CD14-positive monocyte (primary cell): ENCODE measurements at regions not wholly inside any gene's neighbourhood (a gene's known extent, or its start where the extent isn't known, plus 50 kb on each side); places are given as distances from the start of the nearest gene placed in this dataset.

ENCODE experiments used
- DNase-seq, 3 donors: peaks; one replicate each; pipeline ENCODE4 v3.0.0-alpha.2; 2011 to 2022
- H2AFZ ChIP-seq: 2 replicates; pipeline ENCODE4 v1.6.0; 2012; ENCODE audit warnings: mild to moderate bottlenecking, low read depth, low read length, inconsistent platforms; ENCODE audit not compliant: insufficient read depth, poor library complexity, severe bottlenecking
- H3K27ac ChIP-seq, 2 donors: 1 replicate in 1 of 2; 2 replicates in 1 of 2; pipeline ENCODE4 v1.5.1; 2012 to 2013; ENCODE audit warnings: low read length in 2 of 2, control low read depth in 1 of 2, inconsistent platforms in 1 of 2, low read depth in 1 of 2, mild to moderate bottlenecking in 1 of 2
- H3K27me3 ChIP-seq, 2 donors: one replicate each; pipeline versions ENCODE4 v1.6.0 to v1.6.1; 2011 to 2013; ENCODE audit warnings: low read length in 2 of 2; ENCODE audit not compliant: control insufficient read depth in 2 of 2, insufficient read depth in 2 of 2
- H3K36me3 ChIP-seq, 2 donors: replicated peaks in 1 of 2; 1 replicate in 1 of 2; 2 replicates in 1 of 2; pipeline versions ENCODE4 v1.5.1 to v1.6.1; 2012 to 2013; ENCODE audit warnings: low read length in 2 of 2, control low read depth in 1 of 2, inconsistent platforms in 1 of 2, mild to moderate bottlenecking in 1 of 2; ENCODE audit not compliant: insufficient read depth in 2 of 2, control insufficient read depth in 1 of 2
- H3K4me1 ChIP-seq, 2 donors: 1 replicate in 1 of 2; 2 replicates in 1 of 2; pipeline versions ENCODE4 v1.5.1 to v1.6.1; 2012 to 2013; ENCODE audit warnings: low read length in 2 of 2, control low read depth in 1 of 2, inconsistent platforms in 1 of 2, mild to moderate bottlenecking in 1 of 2, moderate library complexity in 1 of 2; ENCODE audit not compliant: insufficient read depth in 2 of 2, control insufficient read depth in 1 of 2
- H3K4me2 ChIP-seq: replicated peaks from 2 replicates; pipeline ENCODE3; 2012; ENCODE audit warnings: low read length, moderate library complexity, mild to moderate bottlenecking; ENCODE audit not compliant: poor library complexity, severe bottlenecking; ENCODE audit errors: extremely low read depth
- H3K4me3 ChIP-seq, 3 experiments: fragments of 200-600 bp in 1 of 3; sonication (generic) in 1 of 3; replicated peaks in 1 of 3; 1 replicate in 2 of 3; 2 replicates in 1 of 3; pipeline ENCODE4 v1.5.1; 2011 to 2013; ENCODE audit warnings: low read length in 3 of 3, mild to moderate bottlenecking in 3 of 3, control low read depth in 2 of 3, low read depth in 2 of 3, inconsistent platforms in 1 of 3, moderate library complexity in 1 of 3
- H3K79me2 ChIP-seq: 2 replicates; pipeline ENCODE4 v1.6.0; 2012; ENCODE audit warnings: mild to moderate bottlenecking, control low read depth, inconsistent platforms, low read length, moderate library complexity; ENCODE audit not compliant: insufficient read depth
- H3K9ac ChIP-seq: 2 replicates; pipeline ENCODE4 v1.6.0; 2017; ENCODE audit warnings: low read length, mild to moderate bottlenecking; ENCODE audit not compliant: insufficient read depth, poor library complexity, severe bottlenecking
- H3K9me3 ChIP-seq, 2 donors: replicated peaks in 1 of 2; 1 replicate in 1 of 2; 2 replicates in 1 of 2; pipeline versions ENCODE4 v1.5.1 to v1.6.1; 2012 to 2013; ENCODE audit warnings: low read length in 2 of 2, control low read depth in 1 of 2; ENCODE audit not compliant: control insufficient read depth in 1 of 2, insufficient read depth in 1 of 2
- H4K20me1 ChIP-seq: 2 replicates; pipeline ENCODE4 v1.6.0; 2012; ENCODE audit warnings: mild to moderate bottlenecking, low read length, control low read depth, moderate library complexity; ENCODE audit not compliant: insufficient read depth
- H3K27ac Mint-ChIP-seq, 7 donors: one replicate each; pipeline ENCODE4 v1.8.0; 2020; ENCODE audit warnings: mild to moderate bottlenecking in 7 of 7, mixed read lengths in 7 of 7, moderate library complexity in 6 of 7, inconsistent platforms in 2 of 7
- H3K27me3 Mint-ChIP-seq, 3 donors: one replicate each; pipeline ENCODE4 v1.8.0; 2021 to 2022; ENCODE audit warnings: low read depth in 3 of 3, mild to moderate bottlenecking in 3 of 3, mixed read lengths in 3 of 3, moderate library complexity in 3 of 3, inconsistent platforms in 1 of 3
- H3K36me3 Mint-ChIP-seq, 2 donors: one replicate each; pipeline ENCODE4 v1.8.0; 2020; ENCODE audit warnings: mixed read lengths in 2 of 2, inconsistent platforms in 1 of 2, mild to moderate bottlenecking in 1 of 2
- H3K4me1 Mint-ChIP-seq: one replicate; pipeline ENCODE4 v1.8.0; 2020; ENCODE audit warnings: mild to moderate bottlenecking, mixed read lengths
- H3K4me3 Mint-ChIP-seq, 2 donors: one replicate each; pipeline ENCODE4 v1.8.0; 2020; ENCODE audit warnings: mild to moderate bottlenecking in 2 of 2, mixed read lengths in 2 of 2, moderate library complexity in 1 of 2
- H3K9me3 Mint-ChIP-seq, 7 donors: one replicate each; pipeline ENCODE4 v1.8.0; 2020 to 2022; ENCODE audit warnings: mixed read lengths in 7 of 7, mild to moderate bottlenecking in 6 of 7, moderate library complexity in 6 of 7, inconsistent platforms in 2 of 7
- WGBS: methylation state at CpG from one replicate; pipeline ENCODE4 v1.1.5; 2013; ENCODE audit warnings: missing lambda C conversion rate; ENCODE audit not compliant: insufficient coverage; 5-methylcytosine and 5-hydroxymethylcytosine counted together
- intact Hi-C, 2 donors: fragments of 100-400 bp; cut with micrococcal nuclease; formaldehyde crosslinking; loops; one replicate each; pipeline versions ENCODE4 v1.15.0 to v1.15.1; 2023
- TF ChIP-seq, protein P1 (sequence below): fragments of 200-600 bp; IDR thresholded peaks from one replicate; pipeline ENCODE4 v1.8.0; 2022; ENCODE audit warnings: antibody characterized with exemption, mild to moderate bottlenecking

DNA sequence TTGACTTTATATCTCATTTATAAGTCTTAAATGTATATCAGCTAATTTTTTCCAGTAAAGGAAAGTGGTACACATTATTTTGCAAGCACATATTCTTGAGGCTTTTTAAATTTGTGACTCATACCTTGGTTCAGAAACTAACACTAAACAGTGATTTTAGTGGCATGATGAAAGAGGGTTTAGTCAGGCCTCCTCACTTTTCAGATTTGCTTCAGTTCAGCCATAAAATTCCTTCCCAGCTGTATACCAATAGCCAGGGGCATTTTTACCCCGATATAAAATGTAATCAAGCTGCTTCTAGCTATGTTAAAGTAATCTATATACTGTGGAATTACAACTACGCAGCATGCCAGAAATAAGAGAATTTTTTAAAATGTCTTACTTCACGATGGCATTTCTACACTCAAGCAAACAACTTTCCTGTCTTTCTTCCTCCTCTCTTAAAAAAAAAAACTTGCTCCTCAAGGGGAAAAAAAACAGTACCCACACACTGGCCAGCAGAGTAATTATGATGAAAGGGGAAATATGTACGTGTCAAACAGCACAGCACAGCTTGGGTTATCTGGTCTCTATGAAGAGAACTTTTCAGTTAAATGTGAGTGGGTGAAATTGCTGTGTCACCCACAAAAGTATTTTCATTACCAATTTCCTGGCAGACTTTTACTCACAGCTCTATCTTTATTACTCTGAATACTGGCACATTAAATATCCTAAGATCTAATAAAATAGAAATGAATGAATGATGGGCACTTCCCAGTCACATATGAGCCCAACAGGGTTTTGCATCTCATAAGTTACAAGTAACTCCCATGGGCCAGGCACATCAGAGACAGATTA lies 244.8 kb upstream of the TENT5A start:
- peak overlapping the region in 6 of 7 donors; percentile 32 to 79 (median 73) for H3K27ac Mint-ChIP-seq
- DNase-seq: peak in 2 of 3 donors; percentile 40 to 41
- peak overlapping the region in 1 of 2 donors; percentile 59 for H3K27ac ChIP-seq
- H3K4me1 Mint-ChIP-seq: peaks cover 14% of the 10 kb centered on the region
- peak overlapping the region; percentile 13 for H2AFZ ChIP-seq
- no peak overlapping the region for H3K4me3 Mint-ChIP-seq
- no peaks in the 10 kb centered on the region for H3K36me3 ChIP-seq
- H3K9me3 Mint-ChIP-seq: no peaks in the 10 kb centered on the region
- no peak overlapping the region for H3K9ac ChIP-seq
- no peaks in the 10 kb centered on the region for H3K79me2 ChIP-seq
- H4K20me1 ChIP-seq: no peaks in the 10 kb centered on the region
- no peaks in the 10 kb centered on the region for H3K36me3 Mint-ChIP-seq
- no peak overlapping the region for H3K4me2 ChIP-seq
- peaks cover 11 to 17% of the 10 kb centered on the region in 2 donors for H3K4me1 ChIP-seq
- H3K27me3 Mint-ChIP-seq: no peaks in the 10 kb centered on the region
- no peak overlapping the region for H3K4me3 ChIP-seq
- H3K27me3 ChIP-seq: no peaks in the 10 kb centered on the region
- no peaks in the 10 kb centered on the region for H3K9me3 ChIP-seq
- WGBS: no CpG with 5 or more reads among the region's 4 CpGs
- intact Hi-C loops: no loop called here
- TF ChIP-seq, protein P1, sequence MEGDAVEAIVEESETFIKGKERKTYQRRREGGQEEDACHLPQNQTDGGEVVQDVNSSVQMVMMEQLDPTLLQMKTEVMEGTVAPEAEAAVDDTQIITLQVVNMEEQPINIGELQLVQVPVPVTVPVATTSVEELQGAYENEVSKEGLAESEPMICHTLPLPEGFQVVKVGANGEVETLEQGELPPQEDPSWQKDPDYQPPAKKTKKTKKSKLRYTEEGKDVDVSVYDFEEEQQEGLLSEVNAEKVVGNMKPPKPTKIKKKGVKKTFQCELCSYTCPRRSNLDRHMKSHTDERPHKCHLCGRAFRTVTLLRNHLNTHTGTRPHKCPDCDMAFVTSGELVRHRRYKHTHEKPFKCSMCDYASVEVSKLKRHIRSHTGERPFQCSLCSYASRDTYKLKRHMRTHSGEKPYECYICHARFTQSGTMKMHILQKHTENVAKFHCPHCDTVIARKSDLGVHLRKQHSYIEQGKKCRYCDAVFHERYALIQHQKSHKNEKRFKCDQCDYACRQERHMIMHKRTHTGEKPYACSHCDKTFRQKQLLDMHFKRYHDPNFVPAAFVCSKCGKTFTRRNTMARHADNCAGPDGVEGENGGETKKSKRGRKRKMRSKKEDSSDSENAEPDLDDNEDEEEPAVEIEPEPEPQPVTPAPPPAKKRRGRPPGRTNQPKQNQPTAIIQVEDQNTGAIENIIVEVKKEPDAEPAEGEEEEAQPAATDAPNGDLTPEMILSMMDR: no peak

- TF ChIP-seq, protein P1: no peak
- no peaks in the 10 kb centered on the region for H4K20me1 ChIP-seq
- H2AFZ ChIP-seq: no peak overlapping the region
- Mint-ChIP-seq H3K27ac (peak overlapping the region in 1 of 7 donors; percentile 34), H3K4me1 (peaks cover 14% of the 10 kb centered on the region), H3K4me3 (no peak overlapping the region), H3K36me3 (no peaks in the 10 kb centered on the region), H3K27me3 (no peaks in the 10 kb centered on the region), H3K9me3 (no peaks in the 10 kb centered on the region)
- no peak overlapping the region for H3K4me3 ChIP-seq
- DNase-seq: peak in 1 of 3 donors; percentile 17
- no peaks in the 10 kb centered on the region for H3K9me3 ChIP-seq
- intact Hi-C loops: no loop called here
- H3K79me2 ChIP-seq: no peaks in the 10 kb centered on the region
- no peaks in the 10 kb centered on the region for H3K27me3 ChIP-seq
- H3K9ac ChIP-seq: no peak overlapping the region
- peaks cover 11 to 17% of the 10 kb centered on the region in 2 donors for H3K4me1 ChIP-seq
- no peaks in the 10 kb centered on the region for H3K36me3 ChIP-seq
- no peak overlapping the region for H3K27ac ChIP-seq
- no peak overlapping the region for H3K4me2 ChIP-seq
- WGBS: 100% methylated on average over 1 of the region's 4 CpGs
Observed at GRCh38 chr6:81996414-81996813, 243.9 kb upstream of the TENT5A start.
